ENCODE measurements at regions not wholly inside any gene's neighbourhood (a gene's known extent, or its start where the extent isn't known, plus 50 kb on each side); places are given as distances from the start of the nearest gene placed in this dataset.
"Not testable (repeated sequence)": the region's sequence is repeated elsewhere in the genome, so short reads cannot be mapped to it uniquely, and the experiment has no call there.

- no peaks in the 10 kb centered on the region for H3K4me1 ChIP-seq
- TF ChIP-seq CTCF (IDR thresholded peaks at IDR 0.05; ENCODE audit: low read depth, low read length): no peak
- no peaks in the 10 kb centered on the region for H3K27me3 ChIP-seq
- H3K9me3 ChIP-seq: no peaks in the 10 kb centered on the region
- H3K36me3 ChIP-seq: no peaks in the 10 kb centered on the region
- H3K4me3 ChIP-seq (ENCODE audit: low read depth, low read length): no peak overlapping the region
- DNase-seq: no peak
These were observed 487.0 kb downstream of the CD109 start for GRCh38 chr6:74182992-74183391.

GRCh38 chr6:74181471-74181870 lies 485.5 kb downstream of the CD109 start:
- TF ChIP-seq CTCF (IDR thresholded peaks at IDR 0.05; ENCODE audit: low read depth, low read length): no peak
- DNase-seq: no peak
- H3K27me3 ChIP-seq: no peaks in the 10 kb centered on the region
- H3K4me1 ChIP-seq: no peaks in the 10 kb centered on the region
- no peaks in the 10 kb centered on the region for H3K36me3 ChIP-seq
- no peak overlapping the region for H3K4me3 ChIP-seq (ENCODE audit: low read depth, low read length)
- H3K9me3 ChIP-seq: no peaks in the 10 kb centered on the region

GRCh38 chr6:74177506-74177905 lies 481.5 kb downstream of the CD109 start:
- no peak overlapping the region for H3K4me3 ChIP-seq (ENCODE audit: low read depth, low read length)
- H3K4me1 ChIP-seq: no peaks in the 10 kb centered on the region
- TF ChIP-seq CTCF (IDR thresholded peaks at IDR 0.05; ENCODE audit: low read depth, low read length): no peak
- H3K36me3 ChIP-seq: no peaks in the 10 kb centered on the region
- H3K9me3 ChIP-seq: no peaks in the 10 kb centered on the region
- H3K27me3 ChIP-seq: no peaks in the 10 kb centered on the region
- DNase-seq: no peak

GRCh38 chr6:74170550-74170949 lies 474.5 kb downstream of the CD109 start:
- H3K36me3 ChIP-seq; H3K4me1 ChIP-seq; H3K4me3 ChIP-seq (ENCODE audit: low read depth, low read length); H3K27me3 ChIP-seq; DNase-seq; H3K9me3 ChIP-seq: not testable (repeated sequence)

GRCh38 chr6:74170118-74170517 lies 474.1 kb downstream of the CD109 start:
- H3K4me3 ChIP-seq (ENCODE audit: low read depth, low read length): no peak overlapping the region
- H3K9me3 ChIP-seq: no peaks in the 10 kb centered on the region
- H3K27me3 ChIP-seq: no peaks in the 10 kb centered on the region
- H3K36me3 ChIP-seq: no peaks in the 10 kb centered on the region
- DNase-seq: no peak
- no peak for TF ChIP-seq CTCF (IDR thresholded peaks at IDR 0.05; ENCODE audit: low read depth, low read length)
- no peaks in the 10 kb centered on the region for H3K4me1 ChIP-seq

- Histone ChIP-seq H3K27me3 (no peaks in the 10 kb centered on the region), H3K36me3 (no peaks in the 10 kb centered on the region), H3K9me3 (no peaks in the 10 kb centered on the region), H3K4me1 (no peaks in the 10 kb centered on the region), H3K4me3 (ENCODE audit: low read depth, low read length) (no peak overlapping the region)
- DNase-seq: no peak
- no peak for TF ChIP-seq CTCF (IDR thresholded peaks at IDR 0.05; ENCODE audit: low read depth, low read length)
These were observed 472.0 kb downstream of the CD109 start for GRCh38 chr6:74167976-74168375.

GRCh38 chr6:74167511-74167910 lies 471.5 kb downstream of the CD109 start:
- TF ChIP-seq CTCF (IDR thresholded peaks at IDR 0.05; ENCODE audit: low read depth, low read length): no peak
- no peaks in the 10 kb centered on the region for H3K9me3 ChIP-seq
- no peaks in the 10 kb centered on the region for H3K4me1 ChIP-seq
- no peaks in the 10 kb centered on the region for H3K36me3 ChIP-seq
- no peaks in the 10 kb centered on the region for H3K27me3 ChIP-seq
- DNase-seq: no peak
- H3K4me3 ChIP-seq (ENCODE audit: low read depth, low read length): no peak overlapping the region
